B cell (primary cell): ENCODE measurements at regions not wholly inside any gene's neighbourhood (a gene's known extent, or its start where the extent isn't known, plus 50 kb on each side); places are given as distances from the start of the nearest gene placed in this dataset.

ENCODE experiments used
- CTCF ChIP-seq: fragments of 200-600 bp; IDR thresholded peaks from one replicate; pipeline ENCODE4 v1.8.0; 2022; ENCODE audit warnings: antibody characterized with exemption, mild to moderate bottlenecking
- EZH2 ChIP-seq: IDR thresholded peaks from 2 replicates; pipeline ENCODE4 v1.6.1; 2012; ENCODE audit warnings: borderline replicate concordance, low read depth, mild to moderate bottlenecking, moderate library complexity, low read length; ENCODE audit not compliant: insufficient read depth, poor library complexity, severe bottlenecking

DNA sequence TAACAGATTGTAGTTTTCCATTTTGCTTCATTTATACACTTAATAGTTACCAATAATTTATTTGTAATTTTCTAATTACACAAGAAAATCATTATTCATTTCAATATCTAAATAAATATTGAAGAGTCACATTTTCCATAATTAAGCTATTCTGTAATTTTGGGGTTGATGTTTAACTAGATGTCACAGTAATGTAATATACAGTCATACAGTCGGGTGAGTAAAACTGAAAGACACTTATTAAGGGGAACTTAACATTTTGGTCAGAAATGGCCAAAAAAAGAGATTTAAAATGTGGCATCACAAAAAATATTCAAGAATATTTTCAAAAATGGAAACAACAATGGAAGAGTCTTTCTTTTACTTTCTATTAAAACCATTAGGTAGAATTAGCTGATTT lies 1080.3 kb downstream of the ARAP2 start:
- TF ChIP-seq EZH2 (no peak), CTCF (no peak)
